Amygdala (tissue), 56 donors: ENCODE measurements at regions not wholly inside any gene's neighbourhood (a gene's known extent, or its start where the extent isn't known, plus 50 kb on each side); places are given as distances from the start of the nearest gene placed in this dataset.
A peak's percentile ranks its signal among the peaks of the same experiment; 100 is the strongest.
"Not testable (repeated sequence)": the region's sequence is repeated elsewhere in the genome, so short reads cannot be mapped to it uniquely, and the experiment has no call there.

ENCODE experiments used
- DNase-seq, 56 donors: peaks; one replicate each; lab custom pipeline; 2025; lab: John Stamatoyannopoulos, UW

- DNase-seq: no peak
Observed at GRCh38 chr17:31798205-31798724, 60.8 kb downstream of the COPRS start.

GRCh38 chr17:31795941-31796340, 63.1 kb downstream of the COPRS start:
- not testable (repeated sequence) for DNase-seq

GRCh38 chr17:31794111-31794510, 64.9 kb downstream of the COPRS start:
- no peak for DNase-seq

- DNase-seq: not testable (repeated sequence)
Observed at GRCh38 chr17:31793634-31794033, 65.4 kb downstream of the COPRS start.

- DNase-seq: no peak
Observed at GRCh38 chr17:31792007-31792585, 66.9 kb downstream of the COPRS start.

GRCh38 chr17:31789707-31790505, 69.1 kb downstream of the COPRS start:
- DNase-seq: no peak

GRCh38 chr17:31788956-31789355, 70.1 kb downstream of the COPRS start:
- no peak for DNase-seq

GRCh38 chr17:31788571-31788946, 70.5 kb downstream of the COPRS start:
- DNase-seq: no peak

- peak in 5 of 56 donors; percentile 0 to 20 (median 1) for DNase-seq
Observed at GRCh38 chr17:31787857-31788570, 71.0 kb downstream of the COPRS start.

GRCh38 chr17:31786796-31787481, 72.1 kb downstream of the COPRS start:
- DNase-seq: no peak

GRCh38 chr17:31780483-31780882, 78.6 kb downstream of the COPRS start:
- DNase-seq: no peak

- DNase-seq: no peak
Observed at GRCh38 chr17:31778523-31778922, 80.5 kb downstream of the COPRS start.

- DNase-seq: not testable (repeated sequence)
Observed at GRCh38 chr17:31771328-31771727, 87.7 kb downstream of the COPRS start.

GRCh38 chr17:31770501-31770900, 88.5 kb downstream of the COPRS start:
- not testable (repeated sequence) for DNase-seq

GRCh38 chr17:31761836-31762510, 97.1 kb downstream of the COPRS start:
- DNase-seq: not testable (repeated sequence)

- DNase-seq: no peak
Observed at GRCh38 chr17:31758646-31759045, 100.4 kb downstream of the COPRS start.

- DNase-seq: no peak
Observed at GRCh38 chr17:31757097-31757496, 101.9 kb downstream of the COPRS start.

- no peak for DNase-seq
Observed at GRCh38 chr17:31754239-31754945, 104.7 kb downstream of the COPRS start.

- DNase-seq: no peak
Observed at GRCh38 chr17:31753011-31753410, 106.0 kb downstream of the COPRS start.
